HK-2 (cell line): ENCODE measurements at regions not wholly inside any gene's neighbourhood (a gene's known extent, or its start where the extent isn't known, plus 50 kb on each side); places are given as distances from the start of the nearest gene placed in this dataset.

Experiments
- DNase-seq: peaks from one replicate; pipeline ENCODE4 v3.0.0-alpha.2; 2018; ENCODE audit not compliant: unreplicated experiment

GRCh38 chr7:25911738-25912607 lies 240.0 kb upstream of the NFE2L3 start:
- no peak for DNase-seq

GRCh38 chr7:25913598-25914224 lies 238.3 kb upstream of the NFE2L3 start:
- no peak for DNase-seq

- DNase-seq, result no peak
These were observed 233.3 kb upstream of the NFE2L3 start for GRCh38 chr7:25918731-25919130.

GRCh38 chr7:25922296-25922695 lies 229.7 kb upstream of the NFE2L3 start:
- DNase-seq, result no peak

GRCh38 chr7:25923741-25924460 lies 228.1 kb upstream of the NFE2L3 start:
- no peak for DNase-seq

- DNase-seq, result no peak
These were observed 226.0 kb upstream of the NFE2L3 start for GRCh38 chr7:25926009-25926408.

- DNase-seq, result no peak
These were observed 225.5 kb upstream of the NFE2L3 start for GRCh38 chr7:25926451-25926850.

GRCh38 chr7:25926891-25927625 lies 224.9 kb upstream of the NFE2L3 start:
- no peak for DNase-seq

GRCh38 chr7:25927626-25927978 lies 224.4 kb upstream of the NFE2L3 start:
- no peak for DNase-seq

- DNase-seq, result no peak
These were observed 223.3 kb upstream of the NFE2L3 start for GRCh38 chr7:25928549-25929330.

GRCh38 chr7:25929448-25929847 lies 222.6 kb upstream of the NFE2L3 start:
- DNase-seq, result no peak

GRCh38 chr7:25930492-25931048 lies 221.4 kb upstream of the NFE2L3 start:
- DNase-seq, result no peak

- DNase-seq, result no peak
These were observed 220.8 kb upstream of the NFE2L3 start for GRCh38 chr7:25931156-25931555.

GRCh38 chr7:25933921-25934320 lies 218.1 kb upstream of the NFE2L3 start:
- DNase-seq, result no peak

GRCh38 chr7:25940086-25940906 lies 211.7 kb upstream of the NFE2L3 start:
- DNase-seq, result no peak

GRCh38 chr7:25944777-25945515 lies 207.1 kb upstream of the NFE2L3 start:
- DNase-seq, result no peak

GRCh38 chr7:25945608-25946007 lies 206.4 kb upstream of the NFE2L3 start:
- DNase-seq, result no peak

- DNase-seq, result no peak
These were observed 205.8 kb upstream of the NFE2L3 start for GRCh38 chr7:25946181-25946580.
